H1 (cell line): ENCODE measurements at regions not wholly inside any gene's neighbourhood (a gene's known extent, or its start where the extent isn't known, plus 50 kb on each side); places are given as distances from the start of the nearest gene placed in this dataset.

ENCODE experiments used
- CBX5 ChIP-seq: fragments of 300-800, 300-1000 bp; sonication (generic); IDR thresholded peaks from 2 replicates; pipeline ENCODE4 v1.7.1; 2016; ENCODE audit warnings: antibody characterized with exemption, low read length, low read depth
- CTCF ChIP-seq, 3 experiments: IDR thresholded peaks; 1 replicate in 2 of 3; 2 replicates in 1 of 3; pipeline versions ENCODE4 v1.5.1 to v1.6.1; 2011; ENCODE audit warnings: low read length in 3 of 3, mild to moderate bottlenecking in 3 of 3, inconsistent platforms in 2 of 3, low read depth in 1 of 3, moderate library complexity in 1 of 3; ENCODE audit not compliant: insufficient read depth in 1 of 3; ENCODE audit errors: control extremely low read depth in 1 of 3
- EP300 ChIP-seq, 2 experiments: IDR thresholded peaks; 1 replicate in 1 of 2; 2 replicates in 1 of 2; pipeline ENCODE4 v1.6.1; 2011 to 2012; ENCODE audit warnings: low read depth in 2 of 2, low read length in 2 of 2, mild to moderate bottlenecking in 2 of 2, borderline replicate concordance in 1 of 2, inconsistent platforms in 1 of 2, moderate library complexity in 1 of 2
- HDAC2 ChIP-seq, 2 experiments: fragments of 300-600 bp in 1 of 2; sonication (generic) in 1 of 2; IDR thresholded peaks; 2 replicates each; pipeline ENCODE4 v1.6.1; 2011 to 2012; ENCODE audit warnings: low read depth in 2 of 2, low read length in 2 of 2, mild to moderate bottlenecking in 2 of 2, moderate library complexity in 2 of 2, borderline replicate concordance in 1 of 2, inconsistent platforms in 1 of 2
- KDM1A ChIP-seq: fragments of 200-600, 300-600 bp; sonication (generic); IDR thresholded peaks from 2 replicates; pipeline ENCODE4 v1.7.1; 2016; ENCODE audit warnings: mild to moderate bottlenecking, low read length, borderline replicate concordance
- POLR2A ChIP-seq, 2 experiments: IDR thresholded peaks; 1 replicate in 1 of 2; 2 replicates in 1 of 2; pipeline ENCODE4 v1.6.1; 2011; ENCODE audit warnings: low read depth in 2 of 2, low read length in 2 of 2, mild to moderate bottlenecking in 2 of 2; ENCODE audit errors: control extremely low read depth in 1 of 2
- POLR2AphosphoS5 ChIP-seq: IDR thresholded peaks from 2 replicates; pipeline ENCODE4 v1.6.1; 2011; ENCODE audit warnings: low read depth, low read length
- SP2 ChIP-seq: IDR thresholded peaks from 2 replicates; pipeline ENCODE4 v1.6.1; 2012; ENCODE audit warnings: mild to moderate bottlenecking, low read length, inconsistent platforms
- TAF7 ChIP-seq: optimal IDR thresholded peaks from 2 replicates; pipeline ENCODE3; 2011; ENCODE audit warnings: low read depth, mild to moderate bottlenecking, inconsistent platforms, low read length, moderate library complexity, borderline replicate concordance
- TCF12 ChIP-seq: IDR thresholded peaks from 2 replicates; pipeline ENCODE4 v1.6.1; 2011; ENCODE audit warnings: low read depth, mild to moderate bottlenecking, low read length
- TEAD4 ChIP-seq: IDR thresholded peaks from 2 replicates; pipeline ENCODE4 v1.6.1; 2012; ENCODE audit warnings: low read depth, low read length, inconsistent platforms, mixed read lengths

- TF ChIP-seq CTCF (IDR thresholded peaks at IDR 0.05; ENCODE audit: control extremely low read depth in 1 of 3, insufficient read depth in 1 of 3, low read depth in 1 of 3, low read length in 3 of 3) (no peak), KDM1A (no peak), CBX5 (no peak), HDAC2 (IDR thresholded peaks at IDR 0.05; ENCODE audit: borderline replicate concordance in 1 of 2, low read depth in 2 of 2, low read length in 2 of 2) (no peak), POLR2A (IDR thresholded peaks at IDR 0.05; ENCODE audit: control extremely low read depth in 1 of 2, low read depth in 2 of 2, low read length in 2 of 2) (no peak), TAF7 (no peak), TEAD4 (no peak), SP2 (no peak), TCF12 (no peak), EP300 (IDR thresholded peaks at IDR 0.05; ENCODE audit: borderline replicate concordance in 1 of 2, low read depth in 2 of 2, low read length in 2 of 2) (no peak), POLR2AphosphoS5 (no peak)
Measured at GRCh38 chr1:87638636-87639035, 310.0 kb downstream of the LMO4 start.
